Astrocyte (in vitro differentiated cells and primary cell): ENCODE measurements at regions not wholly inside any gene's neighbourhood (a gene's known extent, or its start where the extent isn't known, plus 50 kb on each side); places are given as distances from the start of the nearest gene placed in this dataset.

Source experiments
- DNase-seq: peaks from one replicate; pipeline ENCODE4 v3.0.0-alpha.2; 2010; ENCODE audit warnings: low read depth
- FAIRE-seq: peaks from 2 replicates; lab custom pipeline; 2011; peaks lifted over from hg19 to GRCh38; lab: Jason Lieb, UNC
- H2AFZ ChIP-seq: 2 replicates; pipeline ENCODE4 v1.6.0; 2012; ENCODE audit warnings: low read depth, low read length, inconsistent platforms
- H3K27ac ChIP-seq: 2 replicates; pipeline ENCODE4 v1.5.1; 2011; ENCODE audit warnings: low read depth, low read length, inconsistent platforms
- H3K27me3 ChIP-seq: 2 replicates; pipeline ENCODE4 v1.6.0; 2011; ENCODE audit warnings: low read length, inconsistent platforms; ENCODE audit not compliant: insufficient read depth
- H3K36me3 ChIP-seq: 2 replicates; pipeline ENCODE4 v1.5.1; 2011; ENCODE audit warnings: low read length, inconsistent platforms; ENCODE audit not compliant: insufficient read depth
- H3K4me1 ChIP-seq: 2 replicates; pipeline ENCODE4 v1.5.1; 2011; ENCODE audit warnings: low read length, inconsistent platforms; ENCODE audit not compliant: insufficient read depth
- H3K4me2 ChIP-seq: 2 replicates; pipeline ENCODE4 v1.6.0; 2012; ENCODE audit warnings: low read length, inconsistent platforms
- H3K4me3 ChIP-seq: 2 replicates; pipeline ENCODE4 v1.5.1; 2011; ENCODE audit warnings: low read depth, mild to moderate bottlenecking, low read length, inconsistent platforms; ENCODE audit not compliant: insufficient read depth
- H3K79me2 ChIP-seq: 2 replicates; pipeline ENCODE4 v1.6.0; 2012; ENCODE audit warnings: mild to moderate bottlenecking, low read length, inconsistent platforms; ENCODE audit not compliant: insufficient read depth
- H3K9ac ChIP-seq: 2 replicates; pipeline ENCODE4 v1.6.0; 2012; ENCODE audit warnings: mild to moderate bottlenecking, low read length, inconsistent platforms
- H3K9me3 ChIP-seq: 2 replicates; pipeline ENCODE4 v1.5.1; 2012; ENCODE audit warnings: low read depth, mild to moderate bottlenecking, low read length, inconsistent platforms; ENCODE audit not compliant: insufficient read depth
- H4K20me1 ChIP-seq: 2 replicates; pipeline ENCODE4 v1.6.0; 2012; ENCODE audit warnings: low read length, inconsistent platforms; ENCODE audit not compliant: insufficient read depth
- H3K27ac Mint-ChIP-seq: one replicate; pipeline ENCODE4 v1.8.0; 2021; ENCODE audit warnings: mild to moderate bottlenecking, mixed read lengths; ENCODE audit not compliant: unreplicated experiment
- H3K27me3 Mint-ChIP-seq: one replicate; pipeline ENCODE4 v1.8.0; 2021; ENCODE audit warnings: low read depth, mixed read lengths; ENCODE audit not compliant: unreplicated experiment
- H3K36me3 Mint-ChIP-seq: one replicate; pipeline ENCODE4 v1.8.0; 2021; ENCODE audit warnings: low read depth, mixed read lengths; ENCODE audit not compliant: unreplicated experiment
- H3K4me1 Mint-ChIP-seq: one replicate; pipeline ENCODE4 v1.8.0; 2021; ENCODE audit warnings: low read depth, mixed read lengths; ENCODE audit not compliant: unreplicated experiment
- H3K4me3 Mint-ChIP-seq: one replicate; pipeline ENCODE4 v1.8.0; 2021; ENCODE audit warnings: mild to moderate bottlenecking, moderate library complexity, mixed read lengths; ENCODE audit not compliant: unreplicated experiment
- H3K9me3 Mint-ChIP-seq: one replicate; pipeline ENCODE4 v1.8.0; 2021; ENCODE audit warnings: mild to moderate bottlenecking, mixed read lengths; ENCODE audit not compliant: unreplicated experiment
- CTCF ChIP-seq: IDR thresholded peaks from 2 replicates; pipeline ENCODE4 v1.5.1; 2011; ENCODE audit warnings: low read depth, mild to moderate bottlenecking, inconsistent platforms, low read length, moderate library complexity; ENCODE audit not compliant: insufficient read depth
- EZH2 ChIP-seq: IDR thresholded peaks from 2 replicates; pipeline ENCODE4 v1.6.1; 2012; ENCODE audit warnings: mild to moderate bottlenecking, low read length, inconsistent platforms; ENCODE audit not compliant: insufficient read depth

DNA sequence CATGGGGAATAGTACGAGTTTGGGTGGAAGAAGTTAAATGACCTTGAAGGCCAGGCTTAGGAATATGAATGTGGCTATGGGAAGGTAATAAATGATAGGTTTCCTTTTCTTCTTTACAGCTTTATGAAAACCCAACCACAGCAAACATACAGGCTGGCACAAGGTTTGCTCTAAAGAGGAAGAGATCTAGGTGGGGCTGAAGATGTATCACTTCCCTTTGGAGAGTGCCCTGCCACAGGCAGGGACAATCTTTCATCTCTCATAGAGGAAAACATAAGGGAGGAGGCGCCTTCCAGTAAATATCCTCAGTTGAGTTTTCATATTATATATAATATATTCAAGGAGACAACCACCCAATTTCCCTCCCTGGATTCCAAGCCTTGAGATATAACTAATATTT lies 72.9 kb upstream of the FRMD6 start:
- Histone ChIP-seq H3K4me1 (peaks cover 42% of the 10 kb centered on the region), H3K9me3 (no peaks in the 10 kb centered on the region), H3K4me3 (no peak overlapping the region), H4K20me1 (no peaks in the 10 kb centered on the region), H3K36me3 (no peaks in the 10 kb centered on the region), H3K27me3 (no peaks in the 10 kb centered on the region), H3K9ac (no peak overlapping the region), H3K79me2 (no peaks in the 10 kb centered on the region), H3K4me2 (no peak overlapping the region), H2AFZ (no peak overlapping the region), H3K27ac (no peak overlapping the region)
- no peak for DNase-seq
- Mint-ChIP-seq H3K4me3 (no peak overlapping the region), H3K9me3 (no peaks in the 10 kb centered on the region), H3K27me3 (no peaks in the 10 kb centered on the region), H3K27ac (no peak overlapping the region), H3K4me1 (peaks cover 56% of the 10 kb centered on the region), H3K36me3 (peaks cover 2% of the 10 kb centered on the region)
- TF ChIP-seq EZH2 = no peak
- TF ChIP-seq CTCF = no peak
- no peak for FAIRE-seq

- Histone ChIP-seq H3K27me3 (no peaks in the 10 kb centered on the region), H3K79me2 (no peaks in the 10 kb centered on the region), H2AFZ (no peak overlapping the region), H3K27ac (peak overlapping the region; percentile 86), H3K9me3 (no peaks in the 10 kb centered on the region), H3K4me2 (peak overlapping the region; percentile 58), H3K4me3 (no peak overlapping the region), H3K9ac (peak overlapping the region; percentile 53), H4K20me1 (no peaks in the 10 kb centered on the region), H3K36me3 (no peaks in the 10 kb centered on the region), H3K4me1 (peaks cover 29% of the 10 kb centered on the region)
- H3K9me3 Mint-ChIP-seq = no peaks in the 10 kb centered on the region
- FAIRE-seq (peak; percentile 67), DNase-seq (peak; percentile 97)
- H3K4me1 Mint-ChIP-seq = peaks cover 42% of the 10 kb centered on the region
- peak overlapping the region; percentile 79 for H3K27ac Mint-ChIP-seq
- peaks cover 2% of the 10 kb centered on the region for H3K36me3 Mint-ChIP-seq
- H3K4me3 Mint-ChIP-seq = peak overlapping the region; percentile 12
- TF ChIP-seq EZH2 (no peak), CTCF (no peak)
- H3K27me3 Mint-ChIP-seq = no peaks in the 10 kb centered on the region
Observed at GRCh38 chr14:51581017-51581881, 70.5 kb upstream of the FRMD6 start.

GRCh38 chr14:51582437-51582836 lies 69.3 kb upstream of the FRMD6 start:
- Histone ChIP-seq H3K9me3 (no peaks in the 10 kb centered on the region), H3K4me2 (peak overlapping the region; percentile 58), H3K27me3 (no peaks in the 10 kb centered on the region), H4K20me1 (no peaks in the 10 kb centered on the region), H3K9ac (peak overlapping the region; percentile 53), H3K4me1 (peaks cover 18% of the 10 kb centered on the region), H3K36me3 (no peaks in the 10 kb centered on the region), H3K4me3 (no peak overlapping the region), H3K27ac (peak overlapping the region; percentile 86), H2AFZ (no peak overlapping the region), H3K79me2 (no peaks in the 10 kb centered on the region)
- Mint-ChIP-seq H3K4me3 (no peak overlapping the region), H3K27ac (no peak overlapping the region), H3K36me3 (peaks cover 2% of the 10 kb centered on the region), H3K9me3 (no peaks in the 10 kb centered on the region), H3K4me1 (peaks cover 32% of the 10 kb centered on the region), H3K27me3 (no peaks in the 10 kb centered on the region)
- DNase-seq = peak; percentile 36
- peak; percentile 58 for FAIRE-seq
- no peak for TF ChIP-seq EZH2
- no peak for TF ChIP-seq CTCF
